NCI-H187 (cell line): ENCODE measurements at regions not wholly inside any gene's neighbourhood (a gene's known extent, or its start where the extent isn't known, plus 50 kb on each side); places are given as distances from the start of the nearest gene placed in this dataset.
"Not testable (repeated sequence)": the region's sequence is repeated elsewhere in the genome, so short reads cannot be mapped to it uniquely, and the experiment has no call there.

Source experiments
- DNase-seq, 2 experiments: peaks; one replicate each; lab custom pipeline; 2025; lab: John Stamatoyannopoulos, UW

- no peak for DNase-seq
Measured at GRCh38 chr13:53405616-53406015, 377.0 kb downstream of the OLFM4 start.

- DNase-seq = no peak
Measured at GRCh38 chr13:53408306-53408705, 379.7 kb downstream of the OLFM4 start.

- DNase-seq = no peak
Measured at GRCh38 chr13:53408847-53409568, 380.4 kb downstream of the OLFM4 start.

GRCh38 chr13:53411463-53411862 is 382.9 kb downstream of the OLFM4 start:
- no peak for DNase-seq

DNA sequence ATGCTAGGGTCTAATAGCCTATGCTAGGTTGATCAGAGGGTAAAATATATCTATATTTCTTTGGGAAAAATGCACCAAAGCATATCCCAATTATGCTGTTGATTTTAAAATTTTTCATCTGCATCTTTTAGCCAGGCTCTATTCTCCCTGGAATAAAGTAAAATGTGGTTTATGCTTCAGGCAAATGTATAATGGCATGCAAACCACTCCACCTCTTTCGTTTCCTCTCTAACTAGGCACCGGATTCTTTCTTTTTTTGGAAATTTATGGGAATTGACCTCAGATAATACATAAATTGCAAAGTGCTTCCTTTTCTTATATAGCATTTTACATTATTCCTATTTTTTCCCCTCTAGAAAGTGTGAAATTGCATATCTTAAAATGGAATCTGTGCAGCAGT is 386.5 kb downstream of the OLFM4 start:
- no peak for DNase-seq

DNA sequence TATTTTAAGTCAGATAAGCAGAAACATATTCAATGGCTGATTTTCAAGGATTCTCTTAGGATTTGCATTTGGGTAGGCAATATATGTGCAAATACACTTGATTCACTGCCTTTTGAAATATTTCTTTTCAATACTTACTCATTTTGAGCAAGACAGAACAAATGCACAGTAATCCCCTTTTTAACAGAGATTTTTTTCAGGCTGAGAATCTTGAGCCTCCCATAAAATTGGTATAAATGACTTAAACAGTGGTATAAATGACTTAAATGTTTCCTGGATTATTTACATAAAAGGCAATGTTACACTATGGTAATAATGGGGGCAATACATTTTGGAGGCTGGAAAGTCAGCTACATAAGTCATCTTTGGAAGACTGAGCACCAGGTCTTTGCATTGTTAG is 389.0 kb downstream of the OLFM4 start:
- DNase-seq = no peak

- DNase-seq = no peak
Measured at GRCh38 chr13:53422415-53422814, 393.8 kb downstream of the OLFM4 start.

GRCh38 chr13:53436396-53436795 is 407.8 kb downstream of the OLFM4 start:
- no peak for DNase-seq

DNA sequence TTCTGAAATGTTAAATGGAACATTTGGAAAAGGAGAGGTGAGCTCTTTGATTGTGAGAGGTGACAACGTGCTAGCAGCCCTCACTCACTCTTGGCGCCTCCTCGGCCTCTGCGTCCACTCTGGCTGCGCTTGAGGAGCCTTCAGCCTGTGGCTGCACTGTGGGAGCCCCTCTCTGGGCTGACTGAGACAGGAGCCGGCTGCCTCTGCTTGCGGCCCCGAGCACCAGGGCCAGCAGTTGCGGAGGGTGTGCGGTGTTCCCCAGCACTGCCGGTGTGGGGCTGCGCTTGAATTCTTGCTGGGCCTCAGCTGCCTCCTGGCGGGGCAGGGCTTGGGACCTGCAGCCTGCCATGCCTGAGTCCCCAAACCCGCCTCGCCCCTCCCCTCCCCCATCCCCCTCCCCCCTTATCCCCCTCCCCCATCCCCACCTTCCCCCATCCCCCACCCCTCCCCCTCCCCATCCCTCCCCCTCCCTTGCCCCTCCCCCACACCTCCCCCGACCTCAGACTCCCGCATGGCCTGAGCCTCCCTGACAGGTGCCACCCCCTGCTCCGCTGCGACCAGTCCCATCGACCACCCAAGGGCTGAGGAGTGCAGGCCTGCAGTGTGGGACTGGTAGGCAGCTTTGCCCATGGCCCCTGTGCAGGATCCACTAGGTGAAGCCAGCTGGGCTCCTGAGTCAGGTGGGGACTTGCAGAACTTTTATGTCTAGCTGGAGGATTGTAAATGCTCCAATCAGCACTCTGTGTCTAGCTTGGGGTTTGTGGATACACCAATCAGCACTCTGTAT is 411.0 kb downstream of the OLFM4 start:
- DNase-seq = no peak

DNA sequence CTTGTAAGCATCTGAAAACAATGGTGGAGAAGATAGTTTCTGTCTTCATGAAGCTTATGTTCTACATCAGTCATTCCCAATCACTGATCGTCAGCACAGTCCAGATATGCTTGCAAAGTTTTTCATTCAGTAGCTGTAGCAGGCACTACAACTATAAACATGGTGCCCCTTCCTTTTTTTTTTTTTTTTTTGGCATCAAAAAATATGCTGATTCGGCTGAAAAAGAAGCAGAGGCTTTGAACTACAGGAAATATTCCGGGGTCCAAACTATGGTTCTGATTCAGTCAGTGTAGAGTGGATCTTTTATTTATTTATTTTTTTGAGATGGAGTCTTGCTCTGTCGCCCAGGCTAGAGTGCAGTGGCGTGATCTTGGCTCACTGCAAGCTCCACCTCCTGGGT is 414.4 kb downstream of the OLFM4 start:
- no peak for DNase-seq

- DNase-seq = no peak
Measured at GRCh38 chr13:53445686-53446085, 417.1 kb downstream of the OLFM4 start.

GRCh38 chr13:53447456-53447855 is 418.8 kb downstream of the OLFM4 start:
- DNase-seq = no peak

- DNase-seq = no peak
Measured at GRCh38 chr13:53447863-53448262, 419.2 kb downstream of the OLFM4 start.

DNA sequence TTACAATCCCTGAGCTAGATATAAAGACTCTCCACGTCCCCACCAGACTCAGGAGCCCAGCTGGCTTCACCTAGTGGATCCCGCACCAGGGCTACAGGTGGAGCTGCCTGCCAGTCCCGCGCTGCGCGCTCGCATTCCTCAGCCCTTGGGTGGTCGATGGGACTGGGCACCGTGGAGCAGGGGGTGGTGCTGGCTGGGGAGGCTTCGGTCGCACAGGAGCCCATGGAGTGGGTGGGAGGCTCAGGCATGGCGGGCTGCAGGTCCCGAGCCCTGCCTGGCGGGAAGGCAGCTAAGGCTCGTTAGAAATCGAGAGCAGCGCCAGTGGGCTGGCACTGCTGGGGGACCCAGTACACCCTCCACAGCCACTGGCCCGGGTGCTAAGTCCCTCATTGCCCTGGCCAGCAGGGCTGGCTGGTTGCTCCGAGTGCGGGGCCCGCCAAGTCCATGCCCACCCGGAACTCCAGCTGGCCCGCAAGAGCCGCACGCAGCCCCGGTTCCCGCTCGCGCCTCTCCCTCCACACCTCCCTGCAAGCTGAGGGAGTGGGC is 423.7 kb downstream of the OLFM4 start:
- not testable (repeated sequence) for DNase-seq

DNA sequence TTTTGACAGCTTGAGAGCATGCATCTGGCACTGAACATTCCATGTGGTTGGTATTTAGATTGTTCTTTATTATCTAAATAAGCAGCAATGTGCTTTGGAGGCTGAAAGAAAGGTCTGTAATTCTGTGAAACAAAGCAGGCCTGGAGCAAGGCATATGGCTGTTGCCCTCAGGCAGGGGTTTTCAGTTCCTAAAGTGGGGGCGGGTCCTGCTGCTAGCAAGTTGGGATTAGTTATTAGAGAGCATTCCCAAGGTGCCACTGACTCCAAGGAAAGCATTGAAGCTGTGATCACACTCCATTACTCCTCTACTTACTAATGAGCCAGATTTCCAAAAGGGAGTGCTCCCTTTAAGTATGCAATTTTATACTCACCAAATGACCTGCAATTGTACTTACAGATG is 432.2 kb downstream of the OLFM4 start:
- DNase-seq = no peak

GRCh38 chr13:53463106-53463505 is 434.5 kb downstream of the OLFM4 start:
- no peak for DNase-seq

DNA sequence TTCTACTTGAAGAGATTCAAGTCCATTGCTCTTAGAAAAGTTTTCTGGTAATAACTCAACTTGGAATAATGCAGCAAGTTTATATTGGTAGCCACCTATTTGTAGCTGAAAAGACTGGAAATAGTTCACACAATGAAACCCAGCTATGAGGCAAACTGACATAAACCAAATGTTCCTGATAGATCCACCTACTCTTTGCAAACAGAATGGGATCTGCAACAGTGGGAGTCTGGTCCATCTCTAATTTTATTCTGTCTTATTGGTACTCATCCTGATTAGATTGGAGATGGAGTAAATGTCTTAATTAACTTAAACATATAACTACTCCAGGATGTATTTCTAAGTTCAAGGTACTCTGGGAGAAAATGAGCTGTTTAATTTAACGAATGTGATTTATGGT is 438.0 kb downstream of the OLFM4 start:
- no peak for DNase-seq

GRCh38 chr13:53473397-53473796 is 444.8 kb downstream of the OLFM4 start:
- no peak for DNase-seq

GRCh38 chr13:53474878-53475277 is 446.3 kb downstream of the OLFM4 start:
- no peak for DNase-seq

GRCh38 chr13:53490752-53491151 is 462.1 kb downstream of the OLFM4 start:
- DNase-seq = no peak

GRCh38 chr13:53494406-53494805 is 465.8 kb downstream of the OLFM4 start:
- DNase-seq = no peak

- DNase-seq = no peak
Measured at GRCh38 chr13:53499576-53500133, 471.0 kb downstream of the OLFM4 start.

GRCh38 chr13:53501387-53501786 is 472.8 kb downstream of the OLFM4 start:
- no peak for DNase-seq
